NCI-H510A (cell line): ENCODE measurements at regions not wholly inside any gene's neighbourhood (a gene's known extent, or its start where the extent isn't known, plus 50 kb on each side); places are given as distances from the start of the nearest gene placed in this dataset.
"Not testable (repeated sequence)": the region's sequence is repeated elsewhere in the genome, so short reads cannot be mapped to it uniquely, and the experiment has no call there.

Experiments used
- DNase-seq: peaks from one replicate; lab custom pipeline; 2025; lab: John Stamatoyannopoulos, UW

DNA sequence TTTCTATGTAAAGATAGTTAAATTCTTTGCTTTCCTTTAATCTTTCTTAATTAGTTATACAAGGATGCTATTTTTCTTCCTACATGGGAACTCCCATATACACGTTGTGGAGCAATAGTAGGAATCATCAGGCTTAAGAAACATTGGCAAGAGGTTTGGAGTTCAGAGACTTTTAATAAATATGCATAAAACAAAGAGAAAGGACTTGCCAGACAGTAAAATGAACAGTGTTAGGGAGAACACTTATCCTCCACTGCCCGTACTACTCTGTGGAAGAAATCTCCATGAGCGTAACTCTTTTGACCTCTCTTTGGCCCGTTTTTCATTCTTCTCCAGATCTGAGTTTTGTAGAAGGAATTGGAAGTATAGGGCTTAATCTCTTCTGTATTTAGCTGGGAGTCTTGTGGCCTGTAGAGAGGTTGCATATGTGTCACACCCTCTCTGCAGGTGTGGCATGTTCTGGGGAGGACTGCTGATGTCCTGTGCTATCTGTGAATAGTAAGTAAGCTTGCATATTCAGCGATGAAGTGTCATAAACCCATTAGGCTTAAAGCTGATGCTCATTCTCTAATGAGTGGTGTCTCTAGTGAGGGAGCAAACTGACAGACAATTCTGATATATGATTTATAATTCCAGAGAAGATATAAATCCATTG is 455.4 kb upstream of the FAR2 start:
- DNase-seq = no peak

DNA sequence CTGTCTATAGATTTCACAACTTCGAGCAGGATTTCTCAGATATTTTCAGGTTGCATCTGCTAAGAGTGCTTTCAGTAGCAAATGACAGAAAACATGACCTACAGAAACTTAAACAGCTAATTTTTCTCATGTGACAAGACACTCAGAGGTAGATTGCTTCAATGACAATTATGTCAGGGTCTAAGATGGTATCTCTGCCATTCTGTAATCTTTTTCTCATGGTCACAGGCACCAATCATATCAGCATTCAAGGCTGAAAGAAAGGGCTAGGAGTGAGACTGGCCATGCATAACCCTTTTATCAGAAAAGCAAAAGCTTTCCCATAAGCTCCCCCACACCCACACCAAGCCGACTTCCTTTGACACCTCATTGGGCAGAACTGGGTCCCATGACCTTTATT is 450.5 kb upstream of the FAR2 start:
- DNase-seq = no peak

DNA sequence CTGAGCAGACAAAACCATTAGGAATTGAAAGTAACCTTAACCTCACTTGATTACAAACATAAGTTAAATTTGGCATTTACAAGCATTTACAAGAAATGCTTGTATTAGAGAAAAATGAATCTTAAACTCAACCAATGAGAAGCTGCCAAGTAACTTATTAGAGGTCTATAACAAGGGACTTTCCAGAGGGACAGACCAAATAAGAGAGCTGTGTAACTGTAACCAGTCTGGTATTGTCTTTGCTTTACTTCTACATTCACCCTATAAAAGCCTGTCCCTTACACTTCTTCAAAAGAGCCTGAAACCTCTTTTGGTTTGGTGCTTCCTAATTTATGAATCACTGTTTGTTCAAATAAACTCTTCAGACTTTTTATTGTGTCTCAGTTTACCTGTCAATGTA is 450.0 kb upstream of the FAR2 start:
- no peak for DNase-seq

DNA sequence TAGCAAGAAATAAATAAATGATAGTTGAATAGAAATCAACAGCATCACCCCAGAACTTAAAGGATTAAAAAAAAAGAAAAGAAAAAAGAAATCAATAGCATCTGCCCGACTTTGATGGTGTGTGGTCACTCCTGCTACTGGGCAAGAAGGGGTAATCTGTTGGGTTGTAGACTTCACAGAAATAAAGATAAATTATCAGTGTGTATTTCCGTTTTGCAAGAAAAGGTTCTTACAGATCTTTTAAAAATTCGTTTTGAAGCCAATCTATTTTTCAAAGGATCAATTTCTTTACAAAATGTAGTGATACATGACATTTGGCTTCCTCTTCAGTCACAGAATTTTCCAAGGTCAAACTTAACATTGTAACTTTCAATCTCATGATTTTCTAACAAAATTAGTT is 448.9 kb upstream of the FAR2 start:
- no peak for DNase-seq

DNA sequence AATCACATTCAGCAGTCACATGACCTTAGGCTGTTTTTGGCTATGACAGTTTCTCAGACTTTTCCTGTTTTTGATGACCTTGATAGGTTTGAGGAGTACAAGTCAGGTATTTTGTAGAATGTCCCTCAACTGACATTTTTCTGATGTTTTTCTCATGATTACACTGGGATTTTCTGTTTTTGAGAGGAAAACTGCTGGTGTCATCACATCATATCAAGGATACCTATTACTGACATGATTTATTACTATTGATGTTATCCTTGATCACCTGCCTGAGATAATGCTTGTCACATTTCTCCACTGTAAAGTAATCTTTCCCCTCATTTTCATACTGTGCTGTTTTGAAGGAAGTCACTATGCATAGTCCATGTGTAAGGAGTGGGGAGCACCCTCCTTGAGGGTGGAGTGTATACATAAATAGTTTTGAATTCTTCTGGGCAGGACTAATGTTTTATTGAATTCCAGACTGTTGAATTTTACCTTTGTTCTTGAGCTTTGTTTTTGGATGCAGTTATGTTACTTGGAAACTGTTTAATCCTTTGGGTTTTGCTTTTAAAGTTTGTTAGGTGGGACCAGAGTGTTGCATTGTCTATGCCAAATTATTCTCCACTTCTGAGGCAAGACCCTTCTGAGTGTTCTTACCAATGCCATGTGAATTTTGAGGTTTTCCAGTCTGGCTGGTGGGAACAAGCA is 444.5 kb upstream of the FAR2 start:
- DNase-seq = no peak

DNA sequence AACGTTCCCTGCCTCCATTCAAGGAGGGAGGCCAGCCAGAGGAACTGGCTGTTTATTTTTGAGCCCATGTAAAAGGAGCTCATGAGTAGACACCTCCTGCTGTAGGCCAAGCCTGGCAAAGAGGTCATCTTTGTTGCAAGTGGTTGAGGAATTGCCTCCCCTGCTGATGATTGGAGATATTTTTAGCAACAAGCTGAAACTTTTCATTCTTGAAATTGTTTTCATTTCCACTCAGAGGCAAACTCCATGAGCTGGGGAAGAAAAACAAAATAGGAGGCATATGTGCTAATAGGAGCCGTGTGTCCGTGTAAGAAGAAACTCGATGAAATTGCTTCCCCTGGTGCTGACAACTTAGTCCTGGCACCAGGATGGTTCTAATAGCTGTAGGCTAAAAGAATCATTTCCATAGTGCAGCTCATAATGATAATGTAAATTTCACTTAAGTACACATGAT is 440.1 kb upstream of the FAR2 start:
- no peak for DNase-seq

DNA sequence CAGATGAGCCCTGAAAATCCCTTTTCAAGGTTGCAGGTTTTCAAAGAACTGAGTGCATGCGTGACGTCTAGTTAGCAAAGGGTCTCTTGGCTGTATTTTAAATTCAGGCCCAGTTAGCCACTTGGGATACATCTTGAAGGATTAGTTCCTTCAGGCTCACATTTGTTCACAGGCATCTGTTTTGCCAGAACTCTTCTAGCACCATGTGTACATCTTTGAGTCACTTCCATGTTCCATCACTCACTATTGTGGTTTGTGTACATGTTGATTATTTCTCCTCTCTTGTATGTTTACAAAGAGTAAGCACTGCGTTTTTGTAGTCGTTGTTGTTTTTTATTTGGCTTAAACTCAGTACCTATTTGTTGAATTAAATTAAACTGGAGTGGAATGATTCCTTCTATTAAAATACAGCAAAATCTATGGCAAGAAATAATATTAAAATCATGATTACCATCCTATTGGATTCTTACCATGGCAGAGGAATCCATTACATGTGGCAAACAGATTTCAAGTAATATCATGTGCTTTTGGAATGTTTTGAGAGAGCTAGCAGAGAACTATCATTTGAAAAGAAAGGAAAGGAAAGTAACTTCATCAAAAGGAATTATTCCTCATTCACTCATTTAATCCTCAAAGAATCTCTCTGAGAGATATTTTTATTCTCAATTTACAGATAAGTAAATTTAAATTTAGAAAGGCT is 438.9 kb upstream of the FAR2 start:
- DNase-seq = no peak

DNA sequence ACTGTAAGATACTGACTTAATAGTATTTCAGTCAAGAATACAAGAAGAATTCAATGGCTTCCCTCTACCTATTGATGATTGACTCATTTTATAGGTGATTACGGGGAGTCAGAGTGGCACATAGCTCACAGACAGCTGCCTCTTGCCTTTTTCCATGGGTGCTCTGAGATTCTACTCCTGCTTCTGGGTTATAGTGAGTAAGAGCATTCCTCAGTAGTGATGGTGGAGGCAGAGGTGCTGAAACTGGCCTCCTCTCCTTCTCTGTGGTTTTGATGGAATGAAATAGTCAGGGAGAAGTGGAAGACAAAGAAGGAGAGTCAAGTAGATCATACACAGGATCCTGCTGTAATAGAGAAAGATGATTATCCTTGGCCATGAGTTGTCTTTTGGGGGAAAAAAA is 438.2 kb upstream of the FAR2 start:
- DNase-seq = no peak

DNA sequence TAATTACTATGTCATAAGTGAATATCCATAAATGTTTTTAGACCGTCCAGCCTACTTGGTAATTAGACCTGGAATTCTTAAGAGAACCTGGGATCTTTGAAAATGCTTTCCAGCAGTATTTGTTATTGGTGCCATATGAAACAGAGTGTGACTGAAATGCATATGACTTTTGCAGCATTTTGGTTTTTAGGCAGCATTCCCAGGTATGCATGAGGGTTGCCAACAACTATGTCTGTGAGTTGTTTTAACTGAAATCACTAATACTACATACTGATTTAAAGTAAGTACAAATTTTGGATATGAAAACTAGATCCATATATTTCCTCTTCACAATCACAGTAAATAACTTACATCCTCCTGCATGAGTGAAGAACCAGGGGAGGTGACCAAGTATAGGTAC is 437.7 kb upstream of the FAR2 start:
- DNase-seq = no peak

DNA sequence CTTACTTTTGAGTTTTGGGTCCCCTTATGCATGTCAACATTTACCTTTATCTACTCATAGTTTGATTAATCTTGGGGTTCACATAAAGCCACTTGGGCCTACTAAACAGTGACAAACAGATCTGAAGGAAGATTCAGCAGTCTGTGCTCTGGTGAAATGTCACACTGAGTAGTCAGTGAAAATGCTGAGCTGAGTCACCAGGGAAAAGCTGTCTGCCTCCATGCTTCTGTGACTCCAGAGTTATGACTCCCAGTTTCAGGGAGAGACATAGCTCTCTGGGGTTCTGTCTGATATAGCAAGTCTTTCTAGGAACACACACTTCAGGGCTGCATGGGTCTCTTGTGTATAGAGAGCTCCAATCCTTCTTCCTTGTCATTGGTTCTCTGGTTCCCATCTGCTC is 406.3 kb upstream of the FAR2 start:
- no peak for DNase-seq

DNA sequence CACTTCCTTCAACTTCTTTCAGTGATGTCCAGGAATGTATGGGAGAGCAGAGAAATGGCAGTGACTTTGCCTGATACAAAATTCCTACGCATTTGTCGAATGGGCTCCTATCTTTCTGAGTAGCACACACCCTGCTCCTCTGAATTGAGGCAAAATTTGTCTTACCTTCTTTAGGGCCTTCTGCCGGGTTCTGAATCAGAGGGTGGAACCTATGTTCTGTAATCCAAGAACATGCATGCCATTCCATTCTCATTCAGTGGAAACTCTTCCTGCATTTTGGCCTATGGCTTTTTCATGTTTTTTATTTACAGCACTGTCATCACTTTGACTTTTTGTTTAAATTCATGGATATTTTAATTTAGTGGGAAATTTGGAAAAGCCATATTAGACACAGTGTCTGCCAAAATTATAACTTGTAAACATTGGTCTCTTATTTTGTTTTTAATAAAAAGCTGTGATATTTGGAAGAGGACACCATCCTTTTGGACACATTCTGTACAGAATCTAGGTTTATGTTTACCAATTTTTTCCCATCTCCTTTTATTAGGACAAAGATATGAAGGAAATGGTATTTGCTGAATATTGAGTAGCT is 402.2 kb upstream of the FAR2 start:
- DNase-seq = no peak

DNA sequence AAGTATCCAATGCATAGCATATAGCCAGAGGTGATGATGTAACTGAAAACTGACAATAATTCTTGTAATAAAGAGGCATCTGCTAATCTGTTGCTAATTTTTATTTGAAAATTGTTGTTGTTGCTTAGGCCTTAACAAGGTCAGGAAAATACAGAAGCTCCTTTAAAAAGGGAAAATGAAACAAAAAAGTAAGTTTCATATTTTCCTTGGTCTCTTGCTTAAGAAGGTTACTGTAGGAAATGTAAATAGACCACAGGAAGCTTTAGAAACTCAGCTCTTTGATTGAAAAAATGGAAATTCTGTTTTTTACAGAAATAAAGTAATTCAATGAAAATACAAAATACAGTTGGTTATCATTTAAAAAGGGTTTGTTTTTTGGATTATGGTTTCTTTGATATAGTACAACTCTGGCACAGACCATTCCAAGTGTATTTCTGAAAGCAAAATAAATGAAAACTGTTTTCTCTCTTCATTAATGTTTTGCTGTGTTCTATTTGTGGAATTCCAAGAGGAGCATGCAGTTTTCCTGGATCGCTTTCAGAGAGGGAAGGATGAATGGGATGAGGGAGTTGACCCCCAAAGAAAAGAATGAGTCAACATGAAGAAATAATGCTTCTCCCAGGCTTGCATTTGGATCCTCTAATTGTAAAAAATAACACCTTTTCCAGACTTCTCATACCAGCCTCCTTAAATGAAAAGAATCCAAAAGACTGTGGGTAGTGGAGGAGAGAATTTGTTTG is 398.0 kb upstream of the FAR2 start:
- no peak for DNase-seq

DNA sequence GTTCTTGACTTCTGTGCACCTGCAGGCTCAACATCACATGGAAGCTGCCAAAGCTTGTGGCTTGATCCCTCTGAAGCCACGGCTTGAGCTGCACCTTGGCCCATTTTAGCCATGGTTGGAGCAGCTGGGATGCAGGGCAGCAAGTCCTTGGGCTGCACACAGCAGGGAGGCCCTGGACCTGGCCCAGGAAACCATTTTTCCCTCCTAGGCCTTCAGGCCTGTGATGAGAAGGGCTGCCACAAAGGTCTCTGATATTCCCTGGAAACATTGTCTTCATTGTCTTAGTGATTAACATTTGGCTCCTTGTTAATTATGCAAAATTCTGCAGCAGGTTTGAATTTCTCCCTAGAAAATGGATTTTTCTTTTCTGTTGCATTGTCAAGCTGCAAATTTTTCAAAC is 394.1 kb upstream of the FAR2 start:
- no peak for DNase-seq

DNA sequence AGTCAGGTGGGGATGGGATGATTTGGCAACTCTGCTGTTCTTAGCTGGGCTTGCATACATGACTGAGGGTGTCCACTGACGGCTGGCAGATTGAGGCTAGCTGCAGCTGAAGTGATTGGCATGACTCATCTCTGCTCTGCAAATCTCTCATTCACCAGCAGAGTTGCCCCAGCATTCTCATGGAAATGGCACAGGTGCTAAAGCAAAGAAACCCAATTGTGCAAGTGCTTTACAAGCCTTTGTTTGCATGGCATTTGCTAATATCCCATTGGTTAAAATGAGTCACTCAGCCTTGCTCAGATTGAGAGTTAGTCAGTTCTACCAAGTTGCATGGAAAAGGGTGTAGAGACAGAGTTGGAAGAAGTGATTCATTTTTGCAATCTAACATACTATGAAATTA is 389.7 kb upstream of the FAR2 start:
- no peak for DNase-seq

DNA sequence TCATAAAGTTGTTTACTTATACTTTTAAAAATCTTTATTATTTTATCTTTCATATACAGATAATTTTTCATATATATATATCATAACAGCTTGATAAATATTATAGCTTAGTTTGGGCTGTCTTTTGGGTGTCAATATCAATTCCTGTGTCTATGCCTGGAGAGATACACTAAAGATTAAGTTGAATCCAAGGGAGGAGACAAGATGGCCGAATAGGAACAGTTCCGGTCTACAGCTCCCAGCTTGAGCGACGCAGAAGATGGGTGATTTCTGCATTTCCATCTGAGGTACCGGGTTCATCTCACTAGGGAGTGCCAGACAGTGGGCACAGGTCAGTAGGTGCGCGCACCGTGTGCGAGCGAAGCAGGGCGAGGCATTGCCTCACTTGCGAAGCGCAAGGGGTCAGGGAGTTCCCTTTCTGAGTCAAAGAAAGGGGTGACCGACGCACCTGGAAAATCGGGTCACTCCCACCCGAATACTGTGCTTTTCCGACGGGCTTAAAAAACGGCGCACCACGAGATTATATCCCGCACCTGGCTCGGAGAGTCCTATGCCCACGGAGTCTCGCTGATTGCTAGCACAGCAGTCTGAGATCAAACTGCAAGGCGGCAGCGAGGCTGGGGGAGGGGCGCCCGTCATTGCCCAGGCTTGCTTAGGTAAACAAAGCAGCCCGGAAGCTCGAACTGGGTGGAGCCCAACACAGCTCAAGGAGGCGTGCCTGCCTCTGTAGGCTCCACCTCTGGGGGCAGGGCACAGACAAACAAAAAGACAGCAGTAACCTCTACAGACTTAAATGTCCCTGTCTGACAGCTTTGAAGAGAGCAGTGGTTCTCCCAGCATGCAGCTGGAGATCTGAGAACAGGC is 388.8 kb upstream of the FAR2 start:
- DNase-seq = not testable (repeated sequence)

DNA sequence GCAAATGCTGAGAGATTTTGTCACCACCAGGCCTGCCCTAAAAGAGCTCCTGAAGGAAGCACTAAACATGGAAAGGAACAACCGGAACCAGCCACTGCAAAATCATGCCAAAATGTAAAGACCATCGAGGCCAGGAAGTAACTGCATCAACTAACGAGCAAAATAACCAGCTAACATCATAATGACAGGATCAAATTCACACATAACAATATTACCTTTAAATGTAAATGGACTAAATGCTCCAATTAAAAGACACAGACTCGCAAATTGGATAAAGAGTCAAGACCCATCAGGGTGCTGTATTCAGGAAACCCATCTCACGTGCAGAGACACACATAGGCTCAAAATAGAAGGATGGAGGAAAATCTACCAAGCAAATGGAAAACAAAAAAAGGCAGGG is 387.2 kb upstream of the FAR2 start:
- DNase-seq = not testable (repeated sequence)

DNA sequence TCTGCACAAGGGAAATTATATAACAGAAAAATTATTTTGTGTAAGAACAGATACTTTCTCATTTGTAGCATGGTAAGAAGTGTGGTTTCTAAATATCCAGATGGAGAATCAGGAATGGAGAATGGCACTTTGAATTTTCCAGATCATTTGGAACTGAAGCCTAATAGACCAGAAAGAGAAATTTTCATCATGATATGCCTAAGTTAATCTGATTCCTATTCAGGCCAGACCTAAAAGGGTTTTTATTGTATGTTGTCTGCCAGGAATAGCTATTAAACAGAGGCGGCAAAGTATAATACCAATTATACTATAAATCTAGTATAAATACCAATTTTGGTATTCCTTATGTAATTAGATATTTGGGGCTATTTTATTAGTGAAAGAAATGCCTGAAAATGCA is 382.7 kb upstream of the FAR2 start:
- DNase-seq = no peak

DNA sequence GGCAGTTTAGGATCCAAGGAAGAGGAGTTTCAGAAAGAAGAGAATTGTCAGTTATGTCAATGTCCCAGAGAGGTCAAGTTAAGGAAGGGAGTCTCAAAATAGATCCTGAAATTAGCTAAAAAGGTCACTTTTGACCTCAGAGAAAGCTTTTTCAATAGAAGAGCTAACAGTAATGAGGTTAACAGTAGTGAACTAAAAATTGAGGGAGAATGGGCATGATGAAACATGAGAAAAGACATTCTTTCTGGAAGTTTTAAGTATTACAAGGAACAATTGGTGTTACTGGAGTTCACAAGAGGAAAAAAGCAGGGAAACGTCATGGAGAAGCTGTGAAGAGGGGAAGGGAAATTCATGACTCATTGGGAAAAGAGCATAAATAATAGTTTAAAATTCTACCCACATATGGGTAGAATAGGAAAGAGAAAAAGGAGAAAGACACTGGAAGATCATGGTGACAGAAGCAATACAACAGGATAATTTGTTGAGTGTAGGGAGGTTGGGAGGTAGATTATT is 381.2 kb upstream of the FAR2 start:
- no peak for DNase-seq

DNA sequence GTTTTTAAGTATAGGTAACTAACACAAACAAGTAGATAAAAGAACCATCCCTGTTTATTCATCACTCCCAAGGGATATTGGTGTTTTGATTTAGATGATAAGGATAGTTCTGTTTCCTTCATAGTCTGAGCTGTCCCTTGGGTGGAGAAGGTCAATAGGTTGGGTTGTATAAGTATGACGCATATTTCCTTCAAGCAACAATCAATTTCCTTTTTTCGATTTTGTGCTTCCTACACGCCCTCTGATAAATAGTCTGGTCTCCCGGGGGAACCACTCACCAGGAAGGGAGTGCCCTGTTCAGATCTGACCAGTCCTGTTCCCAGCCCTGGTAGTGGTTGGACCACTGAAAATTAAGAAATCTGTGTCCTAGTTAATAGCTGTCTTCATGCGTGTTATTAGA is 378.8 kb upstream of the FAR2 start:
- no peak for DNase-seq

DNA sequence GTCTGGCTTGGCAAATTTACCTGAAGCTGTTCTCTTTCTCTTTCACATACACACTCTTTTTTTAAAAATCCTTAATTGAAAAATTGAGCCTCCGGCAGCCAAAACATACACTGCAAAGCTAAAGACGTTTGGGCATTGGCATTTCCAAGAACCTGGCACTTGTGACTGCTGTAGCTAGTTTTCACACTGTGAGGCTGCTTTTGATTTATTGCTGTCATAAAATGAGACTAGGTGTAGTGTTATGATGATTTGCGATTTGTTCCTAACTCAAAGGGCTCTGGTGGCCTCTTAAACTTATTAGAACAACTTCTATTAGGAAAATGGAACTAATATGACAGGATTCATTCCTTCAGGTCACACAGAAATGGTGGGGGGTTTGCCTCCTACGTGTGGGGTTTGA is 377.1 kb upstream of the FAR2 start:
- DNase-seq = no peak

DNA sequence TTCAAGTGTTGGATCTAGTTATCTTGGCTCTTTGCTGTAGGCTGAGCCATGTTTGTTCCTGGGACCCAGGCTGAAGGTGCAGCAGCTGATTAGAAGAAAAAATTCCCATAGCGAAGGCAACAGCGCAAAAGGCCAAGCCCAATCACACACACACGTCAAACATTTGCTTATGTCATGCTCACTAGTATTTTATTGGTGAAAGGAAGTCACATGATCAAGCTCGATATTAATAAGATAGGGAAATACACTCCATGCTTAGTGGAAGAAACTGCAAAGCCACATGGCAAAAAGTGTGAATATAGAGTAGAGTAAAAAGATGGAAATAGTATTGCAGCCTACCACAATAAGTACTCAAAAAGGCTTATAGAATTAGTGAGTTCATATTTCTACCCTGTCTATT is 373.5 kb upstream of the FAR2 start:
- DNase-seq = no peak
